ENCODE measurements at regions not wholly inside any gene's neighbourhood (a gene's known extent, or its start where the extent isn't known, plus 50 kb on each side); places are given as distances from the start of the nearest gene placed in this dataset.
"Not testable (repeated sequence)": the region's sequence is repeated elsewhere in the genome, so short reads cannot be mapped to it uniquely, and the experiment has no call there.

GRCh38 chr2:31736695-31737454 lies 156.1 kb upstream of the SRD5A2 start:
- DNase-seq (ENCODE audit: low spot score), result no peak

DNA sequence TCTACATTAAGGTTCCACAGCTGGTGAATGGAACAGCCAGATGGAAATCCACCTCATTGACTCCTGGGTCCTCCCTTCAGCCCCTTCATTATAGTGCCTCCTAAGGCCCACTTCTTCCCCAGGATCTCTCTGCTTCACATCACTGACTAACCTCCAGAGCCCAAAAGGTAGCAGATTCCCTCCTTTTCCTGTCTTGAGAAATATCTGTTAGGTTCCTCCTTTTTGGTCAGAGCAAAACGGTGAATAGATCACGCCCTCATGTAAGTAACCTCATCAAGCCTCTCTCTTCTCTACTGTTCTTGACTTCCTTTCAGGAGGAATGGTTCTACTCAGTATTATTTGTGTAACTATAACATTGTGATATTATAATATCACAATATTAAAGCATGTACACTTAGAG lies 155.0 kb upstream of the SRD5A2 start:
- DNase-seq (ENCODE audit: low spot score), result no peak

- peak; percentile 61 for DNase-seq (ENCODE audit: low spot score)
These were observed 148.8 kb upstream of the SRD5A2 start for GRCh38 chr2:31729442-31730092.

- no peak for DNase-seq (ENCODE audit: low spot score)
These were observed 148.3 kb upstream of the SRD5A2 start for GRCh38 chr2:31729065-31729439.

GRCh38 chr2:31728406-31729064 lies 147.8 kb upstream of the SRD5A2 start:
- DNase-seq (ENCODE audit: low spot score), result no peak

DNA sequence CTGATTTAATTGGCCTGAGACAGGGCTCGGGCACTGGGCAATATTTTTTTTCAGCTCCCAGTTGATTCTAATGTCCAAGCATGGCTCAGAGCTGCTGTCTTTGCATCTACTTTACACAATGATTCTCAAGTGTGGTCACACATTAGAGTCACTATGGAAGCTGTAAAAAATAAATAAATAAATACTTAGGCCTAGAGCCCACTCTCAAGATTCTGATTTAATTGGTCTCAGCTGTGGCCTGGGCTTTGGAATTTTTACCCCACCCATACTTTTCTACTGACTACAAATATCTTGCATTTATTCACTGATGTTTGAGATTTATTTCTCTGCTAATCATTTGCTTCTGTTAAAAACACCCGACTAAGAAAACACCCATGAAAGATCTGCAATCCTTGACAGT lies 145.7 kb upstream of the SRD5A2 start:
- DNase-seq (ENCODE audit: low spot score), result no peak

GRCh38 chr2:31725444-31725843 lies 144.7 kb upstream of the SRD5A2 start:
- no peak for DNase-seq (ENCODE audit: low spot score)

GRCh38 chr2:31711737-31712136 lies 131.0 kb upstream of the SRD5A2 start:
- no peak for DNase-seq (ENCODE audit: low spot score)

- DNase-seq (ENCODE audit: low spot score), result no peak
These were observed 129.4 kb upstream of the SRD5A2 start for GRCh38 chr2:31710121-31710520.

GRCh38 chr2:31707992-31708391 lies 127.3 kb upstream of the SRD5A2 start:
- no peak for DNase-seq (ENCODE audit: low spot score)

GRCh38 chr2:31704561-31705212 lies 123.9 kb upstream of the SRD5A2 start:
- no peak for DNase-seq (ENCODE audit: low spot score)

GRCh38 chr2:31703253-31703652 lies 122.5 kb upstream of the SRD5A2 start:
- no peak for DNase-seq (ENCODE audit: low spot score)

DNA sequence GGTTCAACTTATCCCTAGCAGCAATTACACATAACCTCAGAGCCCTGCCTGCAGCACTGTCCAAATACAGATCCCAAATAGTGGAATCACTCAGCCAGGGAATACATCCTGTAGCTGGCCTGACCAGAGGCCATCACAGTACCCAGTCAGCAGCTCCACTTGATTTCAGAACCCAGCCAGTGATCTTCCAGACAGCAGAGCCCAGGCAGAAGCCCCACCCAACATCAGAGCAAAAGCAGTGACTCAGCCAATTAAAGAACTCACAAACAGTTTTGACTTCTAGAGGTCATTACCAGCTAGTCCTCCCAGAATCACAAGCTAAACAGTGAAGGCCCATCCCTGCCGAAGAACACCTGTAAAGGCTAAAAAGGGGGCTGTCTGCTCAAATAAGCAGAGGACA lies 118.0 kb upstream of the SRD5A2 start:
- no peak for DNase-seq (ENCODE audit: low spot score)

DNA sequence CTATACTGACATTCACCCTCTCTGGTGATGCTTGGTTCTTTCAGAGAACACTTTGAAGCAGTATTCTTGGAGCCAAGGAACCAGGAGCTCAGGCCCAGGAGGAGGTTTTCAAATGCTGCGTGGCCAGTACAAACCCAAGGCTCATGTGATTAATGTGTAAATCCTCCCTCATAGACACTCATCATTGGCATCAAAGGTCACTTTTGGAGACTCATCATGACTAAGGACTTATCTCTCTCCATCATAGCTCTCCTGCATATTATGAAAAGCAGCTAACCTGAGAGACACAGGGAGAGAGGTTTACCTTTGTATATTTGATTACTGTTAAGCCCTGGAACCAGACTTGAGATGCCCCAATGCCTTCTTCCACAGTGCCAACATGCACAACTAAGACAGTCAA lies 115.3 kb upstream of the SRD5A2 start:
- DNase-seq (ENCODE audit: low spot score), result no peak

GRCh38 chr2:31694444-31694843 lies 113.7 kb upstream of the SRD5A2 start:
- no peak for DNase-seq (ENCODE audit: low spot score)

GRCh38 chr2:31693882-31694281 lies 113.1 kb upstream of the SRD5A2 start:
- no peak for DNase-seq (ENCODE audit: low spot score)

DNA sequence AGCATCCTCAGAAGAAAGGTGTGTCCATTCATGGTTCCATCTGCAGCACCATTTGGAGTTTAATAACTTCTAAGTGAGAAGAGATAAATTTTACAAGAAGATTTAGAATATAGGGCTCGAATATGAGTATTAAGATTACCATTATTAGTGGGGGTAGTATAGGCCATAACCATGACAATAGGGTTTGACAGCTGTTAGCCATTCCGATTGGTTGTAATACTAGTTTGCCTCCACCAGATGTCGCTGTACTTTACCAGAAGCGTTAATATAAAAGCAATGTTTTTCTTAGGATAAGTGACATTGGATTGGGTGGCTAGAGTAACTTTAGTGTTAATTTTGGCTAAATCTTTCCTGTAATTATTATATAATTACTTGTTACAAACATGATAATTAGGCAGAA lies 107.5 kb upstream of the SRD5A2 start:
- DNase-seq (ENCODE audit: low spot score), result no peak

- DNase-seq (ENCODE audit: low spot score), result not testable (repeated sequence)
These were observed 102.8 kb upstream of the SRD5A2 start for GRCh38 chr2:31683506-31683905.

DNA sequence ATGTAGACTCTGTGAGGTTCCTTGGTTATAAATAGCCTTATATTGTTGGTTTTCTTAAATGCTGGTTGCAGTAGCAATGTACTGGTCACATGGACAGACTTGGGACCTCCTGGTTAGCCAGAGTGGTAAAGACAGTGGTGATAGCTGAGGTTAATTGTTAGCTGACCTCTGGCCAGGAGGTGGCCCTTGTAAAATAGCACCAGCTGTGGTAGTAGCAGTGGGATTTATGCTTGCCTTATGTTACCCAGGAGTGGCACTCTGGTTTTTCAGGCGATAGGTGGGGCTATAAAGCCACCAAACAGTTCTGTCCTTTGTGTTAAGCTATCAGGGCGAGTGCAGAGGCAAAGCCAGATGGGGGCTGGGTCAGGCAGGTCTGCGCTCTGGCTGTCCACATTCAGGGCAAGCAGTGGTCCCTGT lies 94.8 kb upstream of the SRD5A2 start:
- no peak for DNase-seq (ENCODE audit: low spot score)

DNA sequence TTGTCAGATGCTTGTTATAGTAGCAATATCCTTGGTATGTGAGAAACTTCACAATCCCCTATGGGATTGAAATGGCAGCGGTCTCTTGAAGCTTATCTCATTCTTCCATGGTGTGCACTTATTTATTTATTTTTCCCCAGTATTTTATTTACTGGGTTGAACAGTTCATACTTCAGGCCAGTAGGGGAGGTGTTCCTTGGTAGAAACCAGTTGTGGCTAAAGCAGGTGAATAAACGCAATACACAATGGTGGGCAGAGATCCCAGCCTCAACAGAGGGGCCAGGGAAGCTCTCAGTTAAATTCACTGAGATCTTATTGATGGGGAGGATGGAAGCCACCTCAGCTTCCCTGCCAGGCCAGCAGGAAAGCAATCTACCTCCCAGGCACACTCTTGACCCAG lies 93.7 kb upstream of the SRD5A2 start:
- no peak for DNase-seq (ENCODE audit: low spot score)

DNA sequence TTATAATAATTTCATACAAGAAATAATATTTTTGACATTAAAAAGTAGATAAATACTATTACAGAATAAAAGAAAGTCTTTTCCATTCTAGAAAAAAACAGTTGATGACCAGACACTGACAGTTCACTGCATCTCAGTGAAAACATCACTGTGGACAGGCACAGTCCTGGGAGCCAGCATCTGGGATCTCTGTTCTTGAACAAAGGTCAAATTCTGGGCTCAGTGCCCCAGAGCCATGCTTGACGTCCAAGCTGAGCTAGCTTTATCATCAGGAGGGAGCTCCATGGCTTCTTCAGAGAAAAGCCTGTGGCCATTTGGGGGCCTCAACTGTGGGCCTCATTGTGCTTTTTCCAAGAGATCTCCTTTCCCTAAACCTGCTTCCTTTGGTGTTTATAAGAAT lies 86.1 kb upstream of the SRD5A2 start:
- no peak for DNase-seq (ENCODE audit: low spot score)

GRCh38 chr2:31664949-31665724 lies 84.4 kb upstream of the SRD5A2 start:
- no peak for DNase-seq (ENCODE audit: low spot score)

All from GM03348 (cell line).